Neural progenitor cell (in vitro differentiated cells): ENCODE measurements at regions not wholly inside any gene's neighbourhood (a gene's known extent, or its start where the extent isn't known, plus 50 kb on each side); places are given as distances from the start of the nearest gene placed in this dataset.

ENCODE experiments used
- DNase-seq: peaks from one replicate; pipeline ENCODE4 v3.0.0-alpha.2; 2016; ENCODE audit warnings: low spot score
- H2AFZ ChIP-seq: fragments of 200-600 bp; sonication (generic); replicated peaks from 2 replicates; pipeline ENCODE4 v1.6.1; 2016; ENCODE audit warnings: antibody characterized with exemption
- H3F3A ChIP-seq: fragments of 200-600 bp; sonication (generic); 2 replicates; pipeline ENCODE4 v1.6.1; 2016; ENCODE audit warnings: antibody characterized with exemption, low read depth
- H3K27ac ChIP-seq: fragments of 200-600 bp; sonication (generic); 2 replicates; pipeline ENCODE4 v1.5.1; 2016; ENCODE audit warnings: mild to moderate bottlenecking
- H3K27me3 ChIP-seq: fragments of 200-600 bp; sonication (generic); 2 replicates; pipeline ENCODE4 v1.6.1; 2016; ENCODE audit warnings: mild to moderate bottlenecking, moderate library complexity
- H3K36me3 ChIP-seq: fragments of 200-600 bp; sonication (generic); 2 replicates; pipeline ENCODE4 v1.5.1; 2016
- H3K4me1 ChIP-seq: fragments of 200-600 bp; sonication (generic); 2 replicates; pipeline ENCODE4 v1.6.1; 2016; ENCODE audit warnings: mixed run types
- H3K4me2 ChIP-seq: fragments of 200-600 bp; sonication (generic); 2 replicates; pipeline ENCODE4 v1.6.1; 2016
- H3K4me3 ChIP-seq: fragments of 200-600 bp; sonication (generic); 2 replicates; pipeline ENCODE4 v1.5.1; 2016
- H3K79me2 ChIP-seq: fragments of 200-600 bp; sonication (generic); 2 replicates; pipeline ENCODE4 v1.6.1; 2016; ENCODE audit warnings: low read depth
- H3K9ac ChIP-seq: fragments of 200-600 bp; sonication (generic); 2 replicates; pipeline ENCODE4 v1.6.1; 2016
- H3K9me3 ChIP-seq: fragments of 200-600 bp; sonication (generic); 2 replicates; pipeline ENCODE4 v1.5.1; 2016; ENCODE audit warnings: low read depth
- H4K20me1 ChIP-seq: fragments of 200-600 bp; sonication (generic); 2 replicates; pipeline ENCODE4 v1.6.1; 2016; ENCODE audit warnings: low read depth
- H3K27ac Mint-ChIP-seq: 3 replicates; pipeline ENCODE4 v1.8.0; 2021; ENCODE audit warnings: mixed read lengths
- H3K27me3 Mint-ChIP-seq: 2 replicates; pipeline ENCODE4 v1.8.0; 2022; ENCODE audit warnings: low read depth, mild to moderate bottlenecking, inconsistent platforms, moderate library complexity, mixed read lengths; ENCODE audit not compliant: insufficient read depth
- H3K36me3 Mint-ChIP-seq: 3 replicates; pipeline ENCODE4 v1.8.0; 2021; ENCODE audit warnings: mixed read lengths
- H3K4me1 Mint-ChIP-seq: 3 replicates; pipeline ENCODE4 v1.8.0; 2021; ENCODE audit warnings: mixed read lengths
- H3K4me3 Mint-ChIP-seq: 3 replicates; pipeline ENCODE4 v1.8.0; 2021; ENCODE audit warnings: mild to moderate bottlenecking, moderate library complexity, mixed read lengths
- H3K9me3 Mint-ChIP-seq: 3 replicates; pipeline ENCODE4 v1.8.0; 2020; ENCODE audit warnings: mixed read lengths
- EZH2 ChIP-seq: fragments of 200-600 bp; sonication (generic); IDR thresholded peaks from 2 replicates; pipeline ENCODE4 v1.6.1; 2017; ENCODE audit warnings: antibody characterized with exemption, mild to moderate bottlenecking, moderate library complexity
- EZH2phosphoT487 ChIP-seq: fragments of 200-600 bp; sonication (generic); IDR thresholded peaks from 2 replicates; pipeline ENCODE4 v1.6.1; 2017; ENCODE audit warnings: antibody characterized with exemption
- TF ChIP-seq, protein P1 (sequence below): fragments of 200-600 bp; sonication (generic); IDR thresholded peaks from 2 replicates; pipeline ENCODE4 v1.5.1; 2017; ENCODE audit warnings: antibody characterized with exemption, mild to moderate bottlenecking

DNA sequence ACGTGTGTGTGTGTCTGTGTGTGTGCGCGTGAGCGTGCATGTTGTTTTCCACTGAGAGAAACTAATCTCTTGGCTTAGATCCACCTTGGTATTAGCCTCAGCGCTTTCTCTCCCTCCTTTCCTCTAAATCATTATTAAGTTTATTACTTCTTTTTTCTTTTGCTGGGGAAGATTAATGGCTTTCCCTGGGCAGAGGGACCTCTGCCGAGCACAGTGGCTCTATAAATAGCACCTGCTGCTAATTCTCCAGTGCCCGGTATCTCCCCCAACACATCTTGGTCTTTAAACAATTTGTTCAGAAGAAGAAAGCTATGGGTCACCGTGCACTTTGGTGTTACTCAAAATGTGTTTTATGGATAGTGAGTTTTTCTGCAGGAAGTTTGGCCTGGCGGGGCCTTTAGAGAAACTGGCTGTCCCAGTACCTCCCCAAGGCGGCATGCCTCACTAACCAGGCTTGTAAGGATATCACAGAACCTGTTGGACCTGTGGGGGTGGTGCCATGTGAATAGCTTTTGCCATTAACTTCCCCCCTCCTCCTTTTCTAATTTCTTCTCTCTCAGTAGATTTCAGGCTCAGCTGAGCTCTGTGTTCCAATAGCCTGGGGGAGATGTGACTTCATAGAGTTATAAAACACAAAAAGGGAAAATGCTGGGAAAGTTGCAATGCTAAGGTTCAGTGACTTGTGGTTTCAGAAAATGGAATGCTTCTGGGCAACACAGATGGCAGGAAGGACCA is 70.1 kb upstream of the RAB11FIP2 start:
- no peak for DNase-seq
- Histone ChIP-seq H3F3A (peaks cover 5% of the 10 kb centered on the region), H3K79me2 (no peaks in the 10 kb centered on the region), H3K27ac (no peak overlapping the region), H3K27me3 (no peaks in the 10 kb centered on the region), H4K20me1 (no peaks in the 10 kb centered on the region), H2AFZ (no peak overlapping the region), H3K4me2 (peak overlapping the region; percentile 13), H3K4me1 (peaks cover 23% of the 10 kb centered on the region), H3K9ac (no peak overlapping the region), H3K4me3 (no peak overlapping the region), H3K9me3 (no peaks in the 10 kb centered on the region), H3K36me3 (no peaks in the 10 kb centered on the region)
- Mint-ChIP-seq H3K4me1 (peaks cover 21% of the 10 kb centered on the region), H3K27ac (peak overlapping the region; percentile 72), H3K4me3 (no peak overlapping the region), H3K36me3 (no peaks in the 10 kb centered on the region), H3K9me3 (no peaks in the 10 kb centered on the region), H3K27me3 (peaks cover 3% of the 10 kb centered on the region)
- TF ChIP-seq EZH2 = no peak

DNA sequence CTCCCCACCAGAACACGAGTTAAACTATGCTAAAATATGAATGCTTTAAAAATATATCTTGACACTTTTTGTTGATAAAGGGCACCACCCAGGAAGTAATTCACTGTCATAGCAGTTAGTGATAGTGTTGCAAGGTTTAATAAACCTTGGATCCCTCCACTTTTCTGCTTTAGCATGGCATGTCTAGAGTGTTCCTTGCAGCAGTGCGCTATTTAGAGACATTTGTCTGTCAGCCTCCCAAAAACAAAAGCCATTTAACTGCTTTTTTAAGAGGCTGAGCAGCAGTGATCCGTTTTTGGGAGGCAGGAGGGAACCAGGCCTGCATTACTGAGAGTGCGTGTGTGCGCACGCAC is 69.6 kb upstream of the RAB11FIP2 start:
- H3K27ac Mint-ChIP-seq = no peak overlapping the region
- H3K36me3 Mint-ChIP-seq = no peaks in the 10 kb centered on the region
- H2AFZ ChIP-seq = no peak overlapping the region
- H3K4me3 ChIP-seq = no peak overlapping the region
- H3K79me2 ChIP-seq = no peaks in the 10 kb centered on the region
- no peaks in the 10 kb centered on the region for H4K20me1 ChIP-seq
- no peak overlapping the region for H3K9ac ChIP-seq
- H3K4me1 ChIP-seq = peaks cover 23% of the 10 kb centered on the region
- no peaks in the 10 kb centered on the region for H3K36me3 ChIP-seq
- H3K27me3 ChIP-seq = no peaks in the 10 kb centered on the region
- DNase-seq = no peak
- peaks cover 3% of the 10 kb centered on the region for H3K27me3 Mint-ChIP-seq
- no peak for TF ChIP-seq EZH2
- no peak for TF ChIP-seq EZH2phosphoT487
- TF ChIP-seq, protein P1, sequence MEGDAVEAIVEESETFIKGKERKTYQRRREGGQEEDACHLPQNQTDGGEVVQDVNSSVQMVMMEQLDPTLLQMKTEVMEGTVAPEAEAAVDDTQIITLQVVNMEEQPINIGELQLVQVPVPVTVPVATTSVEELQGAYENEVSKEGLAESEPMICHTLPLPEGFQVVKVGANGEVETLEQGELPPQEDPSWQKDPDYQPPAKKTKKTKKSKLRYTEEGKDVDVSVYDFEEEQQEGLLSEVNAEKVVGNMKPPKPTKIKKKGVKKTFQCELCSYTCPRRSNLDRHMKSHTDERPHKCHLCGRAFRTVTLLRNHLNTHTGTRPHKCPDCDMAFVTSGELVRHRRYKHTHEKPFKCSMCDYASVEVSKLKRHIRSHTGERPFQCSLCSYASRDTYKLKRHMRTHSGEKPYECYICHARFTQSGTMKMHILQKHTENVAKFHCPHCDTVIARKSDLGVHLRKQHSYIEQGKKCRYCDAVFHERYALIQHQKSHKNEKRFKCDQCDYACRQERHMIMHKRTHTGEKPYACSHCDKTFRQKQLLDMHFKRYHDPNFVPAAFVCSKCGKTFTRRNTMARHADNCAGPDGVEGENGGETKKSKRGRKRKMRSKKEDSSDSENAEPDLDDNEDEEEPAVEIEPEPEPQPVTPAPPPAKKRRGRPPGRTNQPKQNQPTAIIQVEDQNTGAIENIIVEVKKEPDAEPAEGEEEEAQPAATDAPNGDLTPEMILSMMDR = no peak
- H3F3A ChIP-seq = peaks cover 9% of the 10 kb centered on the region
- H3K4me1 Mint-ChIP-seq = peaks cover 21% of the 10 kb centered on the region
- H3K9me3 Mint-ChIP-seq = no peaks in the 10 kb centered on the region
- H3K4me3 Mint-ChIP-seq = no peak overlapping the region
- H3K4me2 ChIP-seq = peak overlapping the region; percentile 13
- no peaks in the 10 kb centered on the region for H3K9me3 ChIP-seq
- no peak overlapping the region for H3K27ac ChIP-seq

DNA sequence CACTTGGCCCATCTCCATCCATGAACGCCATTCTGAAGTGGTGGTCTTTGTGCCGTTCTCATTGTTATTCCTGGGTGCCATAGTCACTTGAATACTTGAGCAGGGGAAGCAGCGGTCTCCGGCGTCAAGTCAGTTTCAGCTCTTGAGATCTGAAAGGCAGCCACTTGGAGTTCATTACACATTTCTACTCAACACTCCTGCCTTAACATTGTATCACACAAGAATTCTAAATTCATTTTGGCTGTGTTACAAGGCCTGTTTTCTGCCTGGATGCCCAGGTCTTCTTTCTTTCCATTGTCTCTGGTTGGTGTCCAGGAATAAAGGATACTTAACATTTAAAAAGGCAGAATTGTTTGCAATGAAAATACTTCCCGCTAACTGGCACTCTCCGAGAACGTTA is 69.0 kb upstream of the RAB11FIP2 start:
- H3K79me2 ChIP-seq = no peaks in the 10 kb centered on the region
- H3K27me3 ChIP-seq = no peaks in the 10 kb centered on the region
- Mint-ChIP-seq H3K27ac (no peak overlapping the region), H3K9me3 (no peaks in the 10 kb centered on the region), H3K4me1 (peaks cover 21% of the 10 kb centered on the region), H3K36me3 (no peaks in the 10 kb centered on the region), H3K4me3 (no peak overlapping the region), H3K27me3 (peaks cover 3% of the 10 kb centered on the region)
- H3F3A ChIP-seq = peaks cover 9% of the 10 kb centered on the region
- DNase-seq = peak; percentile 6
- no peak overlapping the region for H3K4me2 ChIP-seq
- peaks cover 23% of the 10 kb centered on the region for H3K4me1 ChIP-seq
- no peak overlapping the region for H3K4me3 ChIP-seq
- H3K36me3 ChIP-seq = no peaks in the 10 kb centered on the region
- no peaks in the 10 kb centered on the region for H4K20me1 ChIP-seq
- no peak overlapping the region for H2AFZ ChIP-seq
- no peak overlapping the region for H3K27ac ChIP-seq
- TF ChIP-seq EZH2phosphoT487 (no peak), EZH2 (no peak)
- TF ChIP-seq, protein P1 = no peak
- H3K9me3 ChIP-seq = no peaks in the 10 kb centered on the region
- H3K9ac ChIP-seq = no peak overlapping the region

DNA sequence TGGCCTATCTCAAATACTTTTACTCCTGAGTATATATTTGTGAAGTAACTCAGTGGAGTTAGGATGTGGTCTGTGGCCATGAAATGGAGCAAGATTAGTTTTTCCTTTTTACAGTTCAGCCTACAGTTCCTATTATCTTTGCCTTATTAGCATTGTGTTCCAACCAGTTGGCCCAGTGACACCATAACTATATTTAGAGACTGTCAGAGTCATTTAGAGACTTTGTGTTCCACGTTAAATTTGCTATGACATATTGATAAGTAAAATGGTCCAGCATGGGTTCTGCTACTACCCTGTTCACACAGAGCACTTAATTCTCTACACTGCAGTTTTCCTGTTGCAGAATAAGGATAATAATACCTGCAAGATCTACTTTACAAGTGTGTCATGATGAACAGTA is 68.3 kb upstream of the RAB11FIP2 start:
- H3K27ac ChIP-seq = no peak overlapping the region
- H3K9me3 Mint-ChIP-seq = no peaks in the 10 kb centered on the region
- H3K27me3 ChIP-seq = no peaks in the 10 kb centered on the region
- no peak overlapping the region for H3K27ac Mint-ChIP-seq
- TF ChIP-seq EZH2phosphoT487 (no peak), EZH2 (no peak)
- peaks cover 9% of the 10 kb centered on the region for H3F3A ChIP-seq
- no peaks in the 10 kb centered on the region for H3K36me3 Mint-ChIP-seq
- no peak overlapping the region for H3K4me3 ChIP-seq
- no peak for DNase-seq
- H3K36me3 ChIP-seq = no peaks in the 10 kb centered on the region
- H3K4me1 Mint-ChIP-seq = peaks cover 24% of the 10 kb centered on the region
- H3K27me3 Mint-ChIP-seq = peaks cover 3% of the 10 kb centered on the region
- H3K9me3 ChIP-seq = no peaks in the 10 kb centered on the region
- no peak overlapping the region for H2AFZ ChIP-seq
- no peak overlapping the region for H3K4me3 Mint-ChIP-seq
- no peaks in the 10 kb centered on the region for H4K20me1 ChIP-seq
- no peak overlapping the region for H3K4me2 ChIP-seq
- peaks cover 20% of the 10 kb centered on the region for H3K4me1 ChIP-seq
- H3K79me2 ChIP-seq = no peaks in the 10 kb centered on the region
- H3K9ac ChIP-seq = no peak overlapping the region
